ENCODE measurements at regions not wholly inside any gene's neighbourhood (a gene's known extent, or its start where the extent isn't known, plus 50 kb on each side); places are given as distances from the start of the nearest gene placed in this dataset.

- H3K27ac ChIP-seq: 0 out of 2 replicates have a peak overlapping the region, but pooled peaks have one; percentile 5
- TF ChIP-seq ZFX (IDR thresholded peaks at IDR 0.05): no peak
- no peak for TF ChIP-seq CTCF (conservative IDR thresholded peaks at IDR 0.05)
Measured at GRCh38 chr1:8241417-8242014, 76.4 kb upstream of the SLC45A1 start.

- no peak overlapping the region for H3K27ac ChIP-seq
Measured at GRCh38 chr1:8239306-8240023, 78.4 kb upstream of the SLC45A1 start.

GRCh38 chr1:8239039-8239305, 78.9 kb upstream of the SLC45A1 start:
- H3K27ac ChIP-seq: no peak overlapping the region
- TF ChIP-seq CTCF (conservative IDR thresholded peaks at IDR 0.05) (no peak), ZFX (IDR thresholded peaks at IDR 0.05) (no peak)

More at GRCh38 chr1:8239306-8240023, 78.4 kb upstream of the SLC45A1 start:
- TF ChIP-seq ZFX (IDR thresholded peaks at IDR 0.05) (no peak), CTCF (conservative IDR thresholded peaks at IDR 0.05) (no peak)

GRCh38 chr1:8238141-8239038, 79.5 kb upstream of the SLC45A1 start:
- H3K27ac ChIP-seq: no peak overlapping the region
- TF ChIP-seq CTCF (conservative IDR thresholded peaks at IDR 0.05) (no peak), ZFX (IDR thresholded peaks at IDR 0.05) (no peak)

- no peak overlapping the region for H3K27ac ChIP-seq
- no peak for TF ChIP-seq ZFX (IDR thresholded peaks at IDR 0.05)
- TF ChIP-seq CTCF (conservative IDR thresholded peaks at IDR 0.05): no peak
Measured at GRCh38 chr1:8232036-8232757, 85.7 kb upstream of the SLC45A1 start.

- TF ChIP-seq CTCF (conservative IDR thresholded peaks at IDR 0.05) (no peak), ZFX (IDR thresholded peaks at IDR 0.05) (no peak)
- H3K27ac ChIP-seq: no peak overlapping the region
Measured at GRCh38 chr1:8230292-8230621, 87.7 kb upstream of the SLC45A1 start.
